Astrocyte (in vitro differentiated cells and primary cell): ENCODE measurements at regions not wholly inside any gene's neighbourhood (a gene's known extent, or its start where the extent isn't known, plus 50 kb on each side); places are given as distances from the start of the nearest gene placed in this dataset.

Experiments
- EZH2 ChIP-seq: IDR thresholded peaks from 2 replicates; pipeline ENCODE4 v1.6.1; 2012; ENCODE audit warnings: mild to moderate bottlenecking, low read length, inconsistent platforms; ENCODE audit not compliant: insufficient read depth
- TF ChIP-seq, protein P1 (sequence below): IDR thresholded peaks from 2 replicates; pipeline ENCODE4 v1.5.1; 2011; ENCODE audit warnings: low read depth, mild to moderate bottlenecking, inconsistent platforms, low read length, moderate library complexity; ENCODE audit not compliant: insufficient read depth

DNA sequence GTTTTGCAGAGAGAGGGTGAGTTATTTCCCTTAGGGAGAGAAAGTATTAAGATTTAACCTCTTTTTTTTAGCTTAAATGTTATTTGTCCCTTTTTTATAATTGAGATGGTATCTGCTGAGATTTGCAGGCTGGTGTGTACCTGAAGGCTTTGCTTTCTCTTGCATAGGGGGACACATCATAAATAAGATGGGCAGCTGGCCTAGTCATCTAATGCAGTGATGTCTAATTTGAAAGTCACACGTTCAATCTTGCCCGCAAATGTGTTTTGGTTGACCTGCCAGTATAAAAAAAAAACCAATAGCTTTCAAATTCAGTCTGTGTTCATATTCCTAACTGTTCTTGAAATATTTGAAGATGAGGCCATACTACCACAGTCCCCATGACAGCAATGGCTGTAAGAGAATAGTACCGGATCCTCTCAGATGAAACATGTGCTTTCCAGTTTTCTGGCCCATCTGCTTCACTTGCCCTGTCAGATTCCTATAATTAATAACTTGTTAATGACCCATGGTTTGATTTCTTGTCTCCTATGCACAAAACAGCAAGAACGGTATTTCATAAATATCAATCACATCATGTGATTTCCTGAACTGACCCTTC lies 914.2 kb downstream of the IPMK start:
- TF ChIP-seq, protein P1, sequence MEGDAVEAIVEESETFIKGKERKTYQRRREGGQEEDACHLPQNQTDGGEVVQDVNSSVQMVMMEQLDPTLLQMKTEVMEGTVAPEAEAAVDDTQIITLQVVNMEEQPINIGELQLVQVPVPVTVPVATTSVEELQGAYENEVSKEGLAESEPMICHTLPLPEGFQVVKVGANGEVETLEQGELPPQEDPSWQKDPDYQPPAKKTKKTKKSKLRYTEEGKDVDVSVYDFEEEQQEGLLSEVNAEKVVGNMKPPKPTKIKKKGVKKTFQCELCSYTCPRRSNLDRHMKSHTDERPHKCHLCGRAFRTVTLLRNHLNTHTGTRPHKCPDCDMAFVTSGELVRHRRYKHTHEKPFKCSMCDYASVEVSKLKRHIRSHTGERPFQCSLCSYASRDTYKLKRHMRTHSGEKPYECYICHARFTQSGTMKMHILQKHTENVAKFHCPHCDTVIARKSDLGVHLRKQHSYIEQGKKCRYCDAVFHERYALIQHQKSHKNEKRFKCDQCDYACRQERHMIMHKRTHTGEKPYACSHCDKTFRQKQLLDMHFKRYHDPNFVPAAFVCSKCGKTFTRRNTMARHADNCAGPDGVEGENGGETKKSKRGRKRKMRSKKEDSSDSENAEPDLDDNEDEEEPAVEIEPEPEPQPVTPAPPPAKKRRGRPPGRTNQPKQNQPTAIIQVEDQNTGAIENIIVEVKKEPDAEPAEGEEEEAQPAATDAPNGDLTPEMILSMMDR = no peak
- no peak for TF ChIP-seq EZH2
